OCI-LY7 (cell line): ENCODE measurements at regions not wholly inside any gene's neighbourhood (a gene's known extent, or its start where the extent isn't known, plus 50 kb on each side); places are given as distances from the start of the nearest gene placed in this dataset.

ENCODE experiments used
- BruUV-seq: library from RNA; stranded (reverse); fragments of 400-500 nt; replicated peaks from 2 replicates; lab custom pipeline; 2021; lab: Mats Ljungman, UMichigan
- CTCF ChIA-PET: fragments of 300-600 bp; sonication (Branson Sonifier 250); formaldehyde crosslinking; loops from one replicate; lab custom pipeline; 2022; ENCODE audit warnings: antibody characterized with exemption; ENCODE audit not compliant: unreplicated experiment; lab: Charles Lee
- POLR2A ChIA-PET: fragments of 300-600 bp; sonication (Branson Sonifier 250); formaldehyde crosslinking; loops from one replicate; lab custom pipeline; 2022; ENCODE audit warnings: antibody characterized with exemption; lab: Charles Lee
- DNase-seq: peaks from one replicate; pipeline ENCODE4 v3.0.0-alpha.2; 2015; ENCODE audit warnings: low spot score
- H2AFZ ChIP-seq: fragments of 200-600 bp; sonication (generic), shearing (Covaris generic); 2 replicates; pipeline ENCODE4 v1.6.1; 2014; ENCODE audit warnings: mild to moderate bottlenecking, antibody characterized with exemption, low read length, moderate library complexity
- H3K27ac ChIP-seq: fragments of 200-600 bp; sonication (generic); 2 replicates; pipeline ENCODE4 v1.5.1; 2014; ENCODE audit warnings: mixed run types, low read depth, mild to moderate bottlenecking, moderate library complexity, low read length, inconsistent platforms; ENCODE audit not compliant: poor library complexity, severe bottlenecking
- H3K36me3 ChIP-seq: fragments of 200-600 bp; sonication (generic); 2 replicates; pipeline ENCODE4 v1.6.1; 2014; ENCODE audit warnings: mild to moderate bottlenecking, antibody characterized with exemption, low read length, moderate library complexity, mixed read lengths; ENCODE audit not compliant: insufficient read depth
- H3K4me1 ChIP-seq: fragments of 200-600 bp; sonication (generic); 2 replicates; pipeline ENCODE4 v1.5.1; 2014; ENCODE audit warnings: mild to moderate bottlenecking, low read length; ENCODE audit not compliant: insufficient read depth, poor library complexity, severe bottlenecking
- H3K4me2 ChIP-seq: fragments of 200-600 bp; sonication (generic); 2 replicates; pipeline ENCODE4 v1.6.1; 2014; ENCODE audit warnings: mild to moderate bottlenecking, low read length
- H3K4me3 ChIP-seq: fragments of 200-600 bp; sonication (generic); 2 replicates; pipeline ENCODE4 v1.5.1; 2014; ENCODE audit warnings: mild to moderate bottlenecking, low read depth, low read length; ENCODE audit not compliant: poor library complexity, severe bottlenecking
- H3K79me2 ChIP-seq: fragments of 200-600 bp; sonication (generic); 2 replicates; pipeline ENCODE4 v1.6.1; 2016; ENCODE audit warnings: low read depth, mild to moderate bottlenecking, low read length, moderate library complexity, mixed read lengths; ENCODE audit not compliant: insufficient read depth
- H3K9me2 ChIP-seq: fragments of 200-600 bp; sonication (generic); 2 replicates; pipeline ENCODE4 v1.6.1; 2016; ENCODE audit warnings: mild to moderate bottlenecking, low read length, mixed read lengths; ENCODE audit not compliant: insufficient read depth
- H3K9me3 ChIP-seq: fragments of 200-600 bp; sonication (generic); 2 replicates; pipeline ENCODE4 v1.6.1; 2014; ENCODE audit warnings: mild to moderate bottlenecking, mixed run types, low read length, mixed read lengths
- H4K20me1 ChIP-seq: fragments of 200-600 bp; sonication (generic); 2 replicates; pipeline ENCODE4 v1.6.1; 2014; ENCODE audit warnings: mild to moderate bottlenecking, antibody characterized with exemption, low read length, moderate library complexity, mixed read lengths; ENCODE audit not compliant: insufficient read depth
- EZH2phosphoT487 ChIP-seq: fragments of 200-600 bp; sonication (generic); IDR thresholded peaks from 2 replicates; pipeline ENCODE4 v1.6.1; 2018; ENCODE audit warnings: low read depth, borderline replicate concordance, mild to moderate bottlenecking, mixed run types, antibody characterized with exemption, low read length, moderate library complexity, mixed read lengths
- intact Hi-C: fragments of 100-400 bp; cut with micrococcal nuclease; formaldehyde crosslinking; loops from one replicate; pipeline ENCODE4 v1.10.0; 2022; ENCODE audit not compliant: unreplicated experiment
- TF ChIP-seq, protein P1 (sequence below): fragments of 200-600 bp; sonication (generic); conservative IDR thresholded peaks from 2 replicates; pipeline ENCODE4 v1.5.1; 2014; ENCODE audit warnings: mild to moderate bottlenecking, antibody characterized with exemption, low read length, moderate library complexity, mixed read lengths

DNA sequence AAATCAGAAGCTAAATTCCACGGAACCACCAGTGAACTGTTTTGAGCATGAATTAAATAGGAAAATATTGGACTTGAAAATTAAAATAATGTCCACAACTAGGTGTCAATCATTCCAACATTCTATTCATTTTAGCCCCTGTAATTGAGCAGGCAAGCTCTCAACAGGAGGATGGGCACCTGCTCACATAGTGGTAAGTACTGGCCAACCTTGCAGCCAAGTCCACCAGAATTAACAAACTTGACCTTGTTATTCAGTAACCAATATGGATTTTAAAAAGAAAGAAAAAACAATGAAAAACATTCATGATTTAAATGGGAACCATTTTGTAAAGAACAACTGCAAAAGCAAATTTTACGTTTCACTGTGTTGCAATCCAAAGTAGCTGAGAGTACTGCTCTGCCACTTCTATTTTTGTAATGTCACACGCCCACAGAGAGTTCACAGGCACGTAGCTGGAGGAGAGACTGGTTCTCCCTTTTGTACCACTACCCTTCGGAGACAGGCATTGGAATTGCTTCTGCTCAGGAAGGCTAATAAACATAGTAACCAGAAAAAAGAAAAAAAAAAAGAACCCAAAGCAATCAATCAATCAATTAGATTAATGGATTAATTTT, 75.2 kb upstream of the F13A1 start:
- Histone ChIP-seq H3K4me1 (peaks cover 65% of the 10 kb centered on the region), H3K36me3 (no peaks in the 10 kb centered on the region), H3K4me3 (no peak overlapping the region), H3K9me3 (no peaks in the 10 kb centered on the region), H3K9me2 (no peaks in the 10 kb centered on the region), H3K27ac (no peak overlapping the region), H4K20me1 (no peaks in the 10 kb centered on the region), H3K79me2 (no peaks in the 10 kb centered on the region), H3K4me2 (peak overlapping the region; percentile 39), H2AFZ (peak overlapping the region; percentile 32; the same call in 1 of the 2 replicates)
- no peak for DNase-seq
- ChIA-PET POLR2A (interaction anchor here (1.0 to 1.2 kb wide), 5 partner anchors 10 to 98 kb away, joined by 3 to 9 read pairs (median 6); no protein-coding TSS in a partner anchor), CTCF (no interaction called here)
- no TSS peak for BruUV-seq
- intact Hi-C loops: loop anchor here (10.0 kb wide), 1 partner anchor 391 kb away; the partner anchor contains the start of gene NRN1
- TF ChIP-seq, protein P1, sequence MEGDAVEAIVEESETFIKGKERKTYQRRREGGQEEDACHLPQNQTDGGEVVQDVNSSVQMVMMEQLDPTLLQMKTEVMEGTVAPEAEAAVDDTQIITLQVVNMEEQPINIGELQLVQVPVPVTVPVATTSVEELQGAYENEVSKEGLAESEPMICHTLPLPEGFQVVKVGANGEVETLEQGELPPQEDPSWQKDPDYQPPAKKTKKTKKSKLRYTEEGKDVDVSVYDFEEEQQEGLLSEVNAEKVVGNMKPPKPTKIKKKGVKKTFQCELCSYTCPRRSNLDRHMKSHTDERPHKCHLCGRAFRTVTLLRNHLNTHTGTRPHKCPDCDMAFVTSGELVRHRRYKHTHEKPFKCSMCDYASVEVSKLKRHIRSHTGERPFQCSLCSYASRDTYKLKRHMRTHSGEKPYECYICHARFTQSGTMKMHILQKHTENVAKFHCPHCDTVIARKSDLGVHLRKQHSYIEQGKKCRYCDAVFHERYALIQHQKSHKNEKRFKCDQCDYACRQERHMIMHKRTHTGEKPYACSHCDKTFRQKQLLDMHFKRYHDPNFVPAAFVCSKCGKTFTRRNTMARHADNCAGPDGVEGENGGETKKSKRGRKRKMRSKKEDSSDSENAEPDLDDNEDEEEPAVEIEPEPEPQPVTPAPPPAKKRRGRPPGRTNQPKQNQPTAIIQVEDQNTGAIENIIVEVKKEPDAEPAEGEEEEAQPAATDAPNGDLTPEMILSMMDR: no peak

DNA sequence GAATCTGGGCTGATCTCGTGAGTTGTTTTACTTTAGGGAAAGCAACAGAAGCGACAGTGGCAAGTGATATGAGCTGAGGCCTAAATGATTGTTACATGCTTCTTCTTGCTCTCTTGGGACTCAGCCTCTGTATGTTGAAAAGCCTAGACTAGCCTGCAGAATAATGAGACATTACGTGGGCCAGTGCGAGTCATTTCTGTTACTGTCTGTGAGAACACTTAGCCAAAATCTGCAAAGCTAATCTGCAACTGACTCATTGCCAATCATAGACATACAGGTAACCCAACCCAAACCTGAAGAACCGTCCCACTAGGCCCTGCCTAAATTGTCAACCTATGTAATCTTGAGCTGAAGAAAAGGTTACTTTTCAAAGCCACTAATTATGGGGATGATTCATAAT, 77.4 kb upstream of the F13A1 start:
- Histone ChIP-seq H3K36me3 (no peaks in the 10 kb centered on the region; the same call in 1 of the 2 replicates), H2AFZ (no peak overlapping the region), H3K4me3 (no peak overlapping the region), H3K27ac (no peak overlapping the region), H3K9me3 (no peaks in the 10 kb centered on the region), H4K20me1 (no peaks in the 10 kb centered on the region), H3K9me2 (no peaks in the 10 kb centered on the region), H3K4me2 (no peak overlapping the region), H3K79me2 (no peaks in the 10 kb centered on the region), H3K4me1 (peaks cover 53% of the 10 kb centered on the region)
- intact Hi-C loops: loop anchor here (10.0 kb wide), 1 partner anchor 393 kb away; the partner anchor contains the start of gene NRN1
- CTCF ChIA-PET: no interaction called here
- no peak for TF ChIP-seq EZH2phosphoT487
- TF ChIP-seq, protein P1: no peak
- POLR2A ChIA-PET: interaction anchor here (0.5 to 3.1 kb wide), 5 partner anchors 9 to 76 kb away, joined by 3 to 10 read pairs (median 5); no protein-coding TSS in a partner anchor
- BruUV-seq: no TSS peak
- DNase-seq: no peak

DNA sequence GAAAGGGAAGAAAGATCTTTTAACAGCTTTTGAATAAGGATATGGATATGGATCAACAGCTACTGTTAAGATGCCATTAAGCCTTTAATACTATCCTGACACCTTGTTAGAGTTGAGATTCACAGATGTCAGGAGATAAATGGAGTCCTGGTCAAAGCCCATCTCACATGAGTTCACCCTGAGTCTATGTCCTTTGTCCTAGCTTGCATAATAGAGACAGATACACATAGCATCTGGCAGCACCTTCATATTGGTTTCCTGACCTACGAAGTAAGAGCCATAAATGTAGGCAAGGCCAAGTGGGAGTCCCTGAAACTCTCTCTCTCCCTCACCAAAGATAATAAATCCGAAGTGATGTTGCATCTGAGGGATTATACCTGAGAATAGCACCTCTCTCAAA, 79.1 kb upstream of the F13A1 start:
- no peak for DNase-seq
- intact Hi-C loops: loop anchor here (10.0 kb wide), 1 partner anchor 395 kb away; the partner anchor contains the start of gene NRN1
- Histone ChIP-seq H4K20me1 (no peaks in the 10 kb centered on the region), H3K9me2 (no peaks in the 10 kb centered on the region), H3K4me1 (peaks cover 50% of the 10 kb centered on the region), H3K9me3 (no peaks in the 10 kb centered on the region), H3K79me2 (no peaks in the 10 kb centered on the region), H2AFZ (no peak overlapping the region), H3K27ac (no peak overlapping the region), H3K4me2 (no peak overlapping the region), H3K4me3 (no peak overlapping the region), H3K36me3 (no peaks in the 10 kb centered on the region; the same call in 1 of the 2 replicates)
- POLR2A ChIA-PET: interaction anchor here (0.7 to 3.1 kb wide), 3 partner anchors 8 to 1040 kb away, joined by 3 to 10 read pairs (median 8); no protein-coding TSS in a partner anchor
- BruUV-seq: no TSS peak
- TF ChIP-seq EZH2phosphoT487: no peak
- TF ChIP-seq, protein P1: no peak
- CTCF ChIA-PET: no interaction called here
